ENCODE measurements at regions not wholly inside any gene's neighbourhood (a gene's known extent, or its start where the extent isn't known, plus 50 kb on each side); places are given as distances from the start of the nearest gene placed in this dataset.

DNA sequence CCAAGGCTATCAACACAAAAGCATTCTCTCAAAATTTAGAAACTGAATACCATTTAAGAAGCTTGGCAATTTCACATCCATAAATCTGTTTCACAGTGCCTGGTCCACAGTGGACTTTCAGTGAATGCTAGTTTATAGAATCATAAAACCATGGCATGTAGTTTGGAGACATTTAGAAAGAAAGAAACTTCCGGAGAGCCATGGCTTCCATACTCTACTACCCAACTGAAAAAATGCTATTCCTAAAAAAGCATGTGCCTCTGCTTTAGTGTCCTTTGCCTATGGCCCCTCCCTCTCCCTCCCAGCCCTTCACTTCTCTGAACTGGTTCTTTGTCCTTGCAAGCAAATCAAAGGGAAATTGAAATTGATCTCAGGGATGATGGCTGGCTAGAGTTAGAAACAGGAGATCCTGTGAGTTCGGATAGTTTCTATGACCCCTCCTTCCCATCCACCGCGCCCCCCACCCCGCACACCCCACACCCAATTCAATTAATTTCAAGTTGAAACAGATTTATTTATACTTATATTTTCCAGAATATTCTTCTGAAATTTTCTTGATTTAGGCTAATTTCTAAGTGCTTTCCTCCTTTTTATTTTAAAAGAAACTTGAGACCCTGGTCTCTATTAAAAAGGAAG, 248.3 kb downstream of the TRIB2 start:
- TF ChIP-seq, protein P1, sequence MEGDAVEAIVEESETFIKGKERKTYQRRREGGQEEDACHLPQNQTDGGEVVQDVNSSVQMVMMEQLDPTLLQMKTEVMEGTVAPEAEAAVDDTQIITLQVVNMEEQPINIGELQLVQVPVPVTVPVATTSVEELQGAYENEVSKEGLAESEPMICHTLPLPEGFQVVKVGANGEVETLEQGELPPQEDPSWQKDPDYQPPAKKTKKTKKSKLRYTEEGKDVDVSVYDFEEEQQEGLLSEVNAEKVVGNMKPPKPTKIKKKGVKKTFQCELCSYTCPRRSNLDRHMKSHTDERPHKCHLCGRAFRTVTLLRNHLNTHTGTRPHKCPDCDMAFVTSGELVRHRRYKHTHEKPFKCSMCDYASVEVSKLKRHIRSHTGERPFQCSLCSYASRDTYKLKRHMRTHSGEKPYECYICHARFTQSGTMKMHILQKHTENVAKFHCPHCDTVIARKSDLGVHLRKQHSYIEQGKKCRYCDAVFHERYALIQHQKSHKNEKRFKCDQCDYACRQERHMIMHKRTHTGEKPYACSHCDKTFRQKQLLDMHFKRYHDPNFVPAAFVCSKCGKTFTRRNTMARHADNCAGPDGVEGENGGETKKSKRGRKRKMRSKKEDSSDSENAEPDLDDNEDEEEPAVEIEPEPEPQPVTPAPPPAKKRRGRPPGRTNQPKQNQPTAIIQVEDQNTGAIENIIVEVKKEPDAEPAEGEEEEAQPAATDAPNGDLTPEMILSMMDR (IDR thresholded peaks at IDR 0.05; ENCODE audit: low read length): no peak
- TF ChIP-seq EZH2 (optimal IDR thresholded peaks at IDR 0.05; ENCODE audit: low read depth, low read length) (no peak), EZH2phosphoT487 (IDR thresholded peaks at IDR 0.05; ENCODE audit: low read length) (no peak)
